ENCODE measurements at regions not wholly inside any gene's neighbourhood (a gene's known extent, or its start where the extent isn't known, plus 50 kb on each side); places are given as distances from the start of the nearest gene placed in this dataset.

GRCh38 chr11:115930291-115930690 lies 426.1 kb upstream of the CADM1 start:
- H4K91ac ChIP-seq (ENCODE audit: low read depth, low read length, poor library complexity): no peak overlapping the region
- H2BK5ac ChIP-seq (ENCODE audit: low read length): no peak overlapping the region
- no peaks in the 10 kb centered on the region for H3K79me1 ChIP-seq (ENCODE audit: low read depth, low read length)
- no peak for DNase-seq (ENCODE audit: low spot score)
- H2AK5ac ChIP-seq (ENCODE audit: low read depth, low read length): no peak overlapping the region
- H3K23ac ChIP-seq (ENCODE audit: low read depth, low read length, poor library complexity): no peak overlapping the region
- no peak overlapping the region for H3K4ac ChIP-seq (ENCODE audit: low read length)
- H2AFZ ChIP-seq (ENCODE audit: low read length): no peak overlapping the region
- no peak overlapping the region for H3K18ac ChIP-seq (ENCODE audit: low read length)
- no peak overlapping the region for H2BK12ac ChIP-seq (ENCODE audit: low read length)
- H3K4me1 ChIP-seq (ENCODE audit: control insufficient read depth in 2 of 2, insufficient read depth in 1 of 2, low read depth in 1 of 2, low read length in 2 of 2): peaks cover 3 to 8% of the 10 kb centered on the region in 2 donors
- H3K9ac ChIP-seq (ENCODE audit: low read depth, low read length, poor library complexity): no peak overlapping the region
- H3K4me2 ChIP-seq (ENCODE audit: insufficient read depth, low read length, poor library complexity, severe bottlenecking): no peak overlapping the region
- no peak overlapping the region for H3K27ac ChIP-seq (replicated peaks; ENCODE audit: low read length)
- H2BK15ac ChIP-seq (ENCODE audit: low read length): no peak overlapping the region
- peaks cover 0 to 3% (median 0%) of the 10 kb centered on the region in 3 experiments for H3K27me3 ChIP-seq (ENCODE audit: control insufficient read depth in 3 of 3, insufficient read depth in 3 of 3, low read depth in 1 of 3, low read length in 3 of 3)
- H4K8ac ChIP-seq (ENCODE audit: low read depth, low read length): no peak overlapping the region
- no peak overlapping the region for H2BK120ac ChIP-seq (ENCODE audit: low read depth, low read length)
- WGBS, 2 donors (ENCODE audit: extremely low coverage in 2 of 2, insufficient read length in 2 of 2, insufficient replicate concordance in 1 of 2): no CpG with 5 or more reads among the region's 2 CpGs
- no peaks in the 10 kb centered on the region for H3K9me3 ChIP-seq (replicated peaks in 1 of 2; ENCODE audit: control insufficient read depth in 2 of 2, insufficient read depth in 1 of 2, low read depth in 1 of 2, low read length in 2 of 2)
- H3K4me3 ChIP-seq (ENCODE audit: low read length in 2 of 2): no peak overlapping the region
- H3K36me3 ChIP-seq (replicated peaks in 1 of 2; ENCODE audit: control insufficient read depth in 2 of 2, insufficient read depth in 2 of 2, low read length in 2 of 2): no peaks in the 10 kb centered on the region
- H3K14ac ChIP-seq (ENCODE audit: low read length): no peak overlapping the region

DNA sequence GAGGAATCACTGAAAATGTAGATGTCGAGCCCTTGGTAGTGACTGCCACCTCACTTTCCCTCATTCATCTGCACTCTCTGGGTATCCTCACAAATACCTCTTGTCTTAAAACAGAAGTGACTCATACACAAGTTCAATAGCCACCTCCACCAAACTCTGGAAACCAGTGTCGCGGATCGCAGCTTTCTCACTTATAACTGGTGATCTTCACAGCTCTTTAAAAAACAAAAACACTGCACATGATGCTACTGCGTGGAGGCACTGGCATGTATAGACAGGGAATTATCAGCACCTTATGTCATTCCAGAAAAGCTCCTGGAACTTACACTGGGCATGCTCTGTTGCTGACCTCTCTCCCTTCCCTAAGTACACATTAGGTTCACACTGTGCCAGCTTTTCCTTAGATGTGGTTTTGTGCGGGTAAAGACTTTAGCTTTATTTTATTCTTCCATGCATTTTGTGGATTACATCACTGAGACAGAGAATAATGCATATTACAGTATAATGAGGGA lies 425.5 kb upstream of the CADM1 start:
- Histone ChIP-seq H4K91ac (ENCODE audit: low read depth, low read length, poor library complexity) (no peak overlapping the region), H3K4me2 (ENCODE audit: insufficient read depth, low read length, poor library complexity, severe bottlenecking) (no peak overlapping the region), H3K9me3 (replicated peaks in 1 of 2; ENCODE audit: control insufficient read depth in 2 of 2, insufficient read depth in 1 of 2, low read depth in 1 of 2, low read length in 2 of 2) (no peaks in the 10 kb centered on the region), H3K27me3 (ENCODE audit: control insufficient read depth in 3 of 3, insufficient read depth in 3 of 3, low read depth in 1 of 3, low read length in 3 of 3) (peaks cover 0 to 3% (median 0%) of the 10 kb centered on the region in 3 experiments), H2BK120ac (ENCODE audit: low read depth, low read length) (no peak overlapping the region), H2BK12ac (ENCODE audit: low read length) (no peak overlapping the region), H4K8ac (ENCODE audit: low read depth, low read length) (no peak overlapping the region), H2AFZ (ENCODE audit: low read length) (no peak overlapping the region), H3K9ac (ENCODE audit: low read depth, low read length, poor library complexity) (no peak overlapping the region), H2AK5ac (ENCODE audit: low read depth, low read length) (no peak overlapping the region), H3K23ac (ENCODE audit: low read depth, low read length, poor library complexity) (no peak overlapping the region), H3K18ac (ENCODE audit: low read length) (no peak overlapping the region), H3K4me1 (ENCODE audit: control insufficient read depth in 2 of 2, insufficient read depth in 1 of 2, low read depth in 1 of 2, low read length in 2 of 2) (peaks cover 3 to 8% of the 10 kb centered on the region in 2 donors), H3K14ac (ENCODE audit: low read length) (no peak overlapping the region), H3K36me3 (replicated peaks in 1 of 2; ENCODE audit: control insufficient read depth in 2 of 2, insufficient read depth in 2 of 2, low read length in 2 of 2) (no peaks in the 10 kb centered on the region), H3K27ac (replicated peaks; ENCODE audit: low read length) (no peak overlapping the region), H3K79me1 (ENCODE audit: low read depth, low read length) (no peaks in the 10 kb centered on the region), H2BK15ac (ENCODE audit: low read length) (no peak overlapping the region), H2BK5ac (ENCODE audit: low read length) (no peak overlapping the region), H3K4me3 (ENCODE audit: low read length in 2 of 2) (no peak overlapping the region), H3K4ac (ENCODE audit: low read length) (no peak overlapping the region)
- DNase-seq (ENCODE audit: low spot score): no peak
- WGBS, 2 donors (ENCODE audit: extremely low coverage in 2 of 2, insufficient read length in 2 of 2, insufficient replicate concordance in 1 of 2): no CpG with 5 or more reads among the region's 6 CpGs

DNA sequence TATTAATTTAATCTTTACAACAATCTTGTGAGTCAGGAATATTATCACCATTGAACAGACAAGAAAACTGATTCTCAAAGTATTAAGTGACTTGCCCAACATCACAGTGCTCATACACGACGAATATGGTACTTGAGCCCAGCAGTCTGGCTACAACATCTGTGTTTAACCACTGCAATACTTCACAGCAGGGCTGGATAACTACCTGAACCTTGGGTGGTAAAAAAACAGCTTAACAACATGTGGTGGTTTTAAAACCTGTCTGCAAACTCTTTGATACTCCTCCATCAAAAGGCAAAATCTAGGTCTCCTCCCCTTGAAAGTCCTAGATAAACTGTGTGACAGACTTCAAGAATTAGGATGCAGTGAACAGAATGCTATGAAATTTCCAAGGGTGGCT lies 424.6 kb upstream of the CADM1 start:
- Histone ChIP-seq H4K91ac (ENCODE audit: low read depth, low read length, poor library complexity) (no peak overlapping the region), H2BK15ac (ENCODE audit: low read length) (no peak overlapping the region), H3K4me2 (ENCODE audit: insufficient read depth, low read length, poor library complexity, severe bottlenecking) (no peak overlapping the region), H3K79me1 (ENCODE audit: low read depth, low read length) (no peaks in the 10 kb centered on the region), H3K4ac (ENCODE audit: low read length) (no peak overlapping the region), H3K9ac (ENCODE audit: low read depth, low read length, poor library complexity) (no peak overlapping the region), H3K27me3 (ENCODE audit: control insufficient read depth in 3 of 3, insufficient read depth in 3 of 3, low read depth in 1 of 3, low read length in 3 of 3) (peaks cover 0 to 3% (median 0%) of the 10 kb centered on the region in 3 experiments), H3K4me1 (ENCODE audit: control insufficient read depth in 2 of 2, insufficient read depth in 1 of 2, low read depth in 1 of 2, low read length in 2 of 2) (peaks cover 3 to 8% of the 10 kb centered on the region in 2 donors), H2AFZ (ENCODE audit: low read length) (no peak overlapping the region), H2BK120ac (ENCODE audit: low read depth, low read length) (no peak overlapping the region), H2BK5ac (ENCODE audit: low read length) (no peak overlapping the region), H3K18ac (ENCODE audit: low read length) (no peak overlapping the region), H4K8ac (ENCODE audit: low read depth, low read length) (no peak overlapping the region), H3K36me3 (replicated peaks in 1 of 2; ENCODE audit: control insufficient read depth in 2 of 2, insufficient read depth in 2 of 2, low read length in 2 of 2) (no peaks in the 10 kb centered on the region), H3K23ac (ENCODE audit: low read depth, low read length, poor library complexity) (no peak overlapping the region), H3K4me3 (ENCODE audit: low read length in 2 of 2) (no peak overlapping the region), H3K27ac (replicated peaks; ENCODE audit: low read length) (no peak overlapping the region), H2AK5ac (ENCODE audit: low read depth, low read length) (no peak overlapping the region), H2BK12ac (ENCODE audit: low read length) (no peak overlapping the region), H3K14ac (ENCODE audit: low read length) (no peak overlapping the region), H3K9me3 (replicated peaks in 1 of 2; ENCODE audit: control insufficient read depth in 2 of 2, insufficient read depth in 1 of 2, low read depth in 1 of 2, low read length in 2 of 2) (no peaks in the 10 kb centered on the region)
- no peak for DNase-seq (ENCODE audit: low spot score)
- no CpG with 5 or more reads among the region's 2 CpGs for WGBS, 2 donors (ENCODE audit: extremely low coverage in 2 of 2, insufficient read length in 2 of 2, insufficient replicate concordance in 1 of 2)

GRCh38 chr11:115927823-115928329 lies 423.7 kb upstream of the CADM1 start:
- H3K23ac ChIP-seq (ENCODE audit: low read depth, low read length, poor library complexity): no peak overlapping the region
- H2BK15ac ChIP-seq (ENCODE audit: low read length): no peak overlapping the region
- no CpG with 5 or more reads among the region's 8 CpGs for WGBS, 2 donors (ENCODE audit: extremely low coverage in 2 of 2, insufficient read length in 2 of 2, insufficient replicate concordance in 1 of 2)
- H3K14ac ChIP-seq (ENCODE audit: low read length): no peak overlapping the region
- H2AFZ ChIP-seq (ENCODE audit: low read length): no peak overlapping the region
- no peak overlapping the region for H2BK12ac ChIP-seq (ENCODE audit: low read length)
- no peak overlapping the region for H2BK120ac ChIP-seq (ENCODE audit: low read depth, low read length)
- DNase-seq (ENCODE audit: low spot score): no peak
- no peak overlapping the region for H3K27ac ChIP-seq (replicated peaks; ENCODE audit: low read length)
- H3K4me3 ChIP-seq (ENCODE audit: low read length in 2 of 2): no peak overlapping the region
- H3K9me3 ChIP-seq (replicated peaks in 1 of 2; ENCODE audit: control insufficient read depth in 2 of 2, insufficient read depth in 1 of 2, low read depth in 1 of 2, low read length in 2 of 2): no peaks in the 10 kb centered on the region
- H3K4ac ChIP-seq (ENCODE audit: low read length): no peak overlapping the region
- H3K4me1 ChIP-seq (ENCODE audit: control insufficient read depth in 2 of 2, insufficient read depth in 1 of 2, low read depth in 1 of 2, low read length in 2 of 2): peaks cover 3 to 8% of the 10 kb centered on the region in 2 donors
- no peak overlapping the region for H4K8ac ChIP-seq (ENCODE audit: low read depth, low read length)
- peak overlapping the region; percentile 2 for H2AK5ac ChIP-seq (ENCODE audit: low read depth, low read length)
- no peak overlapping the region for H3K4me2 ChIP-seq (ENCODE audit: insufficient read depth, low read length, poor library complexity, severe bottlenecking)
- no peak overlapping the region for H4K91ac ChIP-seq (ENCODE audit: low read depth, low read length, poor library complexity)
- no peak overlapping the region for H3K18ac ChIP-seq (ENCODE audit: low read length)
- no peaks in the 10 kb centered on the region for H3K36me3 ChIP-seq (replicated peaks in 1 of 2; ENCODE audit: control insufficient read depth in 2 of 2, insufficient read depth in 2 of 2, low read length in 2 of 2)
- H3K79me1 ChIP-seq (ENCODE audit: low read depth, low read length): no peaks in the 10 kb centered on the region
- no peak overlapping the region for H2BK5ac ChIP-seq (ENCODE audit: low read length)
- peak overlapping the region; percentile 24 for H3K9ac ChIP-seq (ENCODE audit: low read depth, low read length, poor library complexity)
- peaks cover 0 to 3% (median 0%) of the 10 kb centered on the region in 3 experiments for H3K27me3 ChIP-seq (ENCODE audit: control insufficient read depth in 3 of 3, insufficient read depth in 3 of 3, low read depth in 1 of 3, low read length in 3 of 3)

All from neuronal stem cell (in vitro differentiated cells).